ENCODE measurements at regions not wholly inside any gene's neighbourhood (a gene's known extent, or its start where the extent isn't known, plus 50 kb on each side); places are given as distances from the start of the nearest gene placed in this dataset.

- Histone ChIP-seq H3K9me3 (peaks cover 0 to 4% (median 0%) of the 10 kb centered on the region in 12 donors), H3K27me3 (peaks cover 0 to 22% (median 0%) of the 10 kb centered on the region in 9 donors), H3K4me3 (no peak overlapping the region), H3K36me3 (no peaks in the 10 kb centered on the region), H3K27ac (no peak overlapping the region), H3K4me1 (no peaks in the 10 kb centered on the region)
- no peak for DNase-seq
- intact Hi-C loops (cut with DNase I): no loop called here
- WGBS, 4 donors: 86 to 91% (median 88%) methylated on average over 16 of the region's 16 CpGs
- no peak for ATAC-seq
- TF ChIP-seq CTCF (IDR thresholded peaks at IDR 0.05): no peak
- TF ChIP-seq POLR2A (IDR thresholded peaks at IDR 0.05): no peak
Observed at GRCh38 chr18:77879829-77880228, 630.2 kb downstream of the GALR1 start.

GRCh38 chr18:77884454-77884853, 634.8 kb downstream of the GALR1 start:
- H3K36me3 ChIP-seq: no peaks in the 10 kb centered on the region
- ATAC-seq (no peak), DNase-seq (no peak)
- TF ChIP-seq CTCF (IDR thresholded peaks at IDR 0.05): no peak
- TF ChIP-seq POLR2A (IDR thresholded peaks at IDR 0.05): no peak
- no peaks in the 10 kb centered on the region for H3K4me1 ChIP-seq
- 79 to 90% (median 86%) methylated on average over 5 of the region's 5 CpGs for WGBS, 4 donors
- H3K9me3 ChIP-seq: peaks cover 0 to 4% (median 0%) of the 10 kb centered on the region in 12 donors
- intact Hi-C loops (cut with DNase I): no loop called here
- H3K27ac ChIP-seq: no peak overlapping the region
- no peak overlapping the region for H3K4me3 ChIP-seq
- H3K27me3 ChIP-seq: peaks cover 0 to 22% (median 0%) of the 10 kb centered on the region in 9 donors

DNA sequence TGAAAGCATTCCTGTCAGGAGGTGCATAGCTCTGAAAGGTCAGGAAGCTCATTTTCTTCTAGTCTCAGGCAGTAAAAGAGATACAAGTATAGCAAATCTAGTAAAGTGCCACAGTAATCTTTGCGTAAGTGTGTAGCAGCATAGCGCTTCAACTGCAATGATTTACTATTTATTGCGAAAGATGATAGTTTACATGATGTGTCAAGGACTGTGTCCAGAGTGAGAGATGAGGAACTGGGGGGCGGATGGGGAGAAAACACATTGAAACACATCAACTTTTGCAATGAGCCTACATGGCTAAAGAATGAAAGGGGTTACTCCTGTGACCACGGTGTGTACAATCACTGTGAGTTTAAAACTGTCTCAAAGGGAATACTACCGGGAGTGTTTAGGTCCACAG, 644.4 kb downstream of the GALR1 start:
- 85 to 92% (median 90%) methylated on average over 6 of the region's 6 CpGs for WGBS, 4 donors
- no peak overlapping the region for H3K27ac ChIP-seq
- H3K9me3 ChIP-seq: peaks cover 0 to 14% (median 2%) of the 10 kb centered on the region in 12 donors
- H3K4me1 ChIP-seq: no peaks in the 10 kb centered on the region
- TF ChIP-seq POLR2A (IDR thresholded peaks at IDR 0.05) (no peak), CTCF (IDR thresholded peaks at IDR 0.05) (no peak)
- ATAC-seq (no peak), DNase-seq (no peak)
- no peak overlapping the region for H3K4me3 ChIP-seq
- no peaks in the 10 kb centered on the region for H3K36me3 ChIP-seq
- intact Hi-C loops (cut with DNase I): no loop called here
- peaks cover 0 to 42% (median 10%) of the 10 kb centered on the region in 9 donors for H3K27me3 ChIP-seq

- H3K4me3 ChIP-seq: no peak overlapping the region
- no peak for TF ChIP-seq CTCF (IDR thresholded peaks at IDR 0.05)
- TF ChIP-seq POLR2A (IDR thresholded peaks at IDR 0.05): no peak
- 58 to 71% (median 61%) methylated on average over 6 of the region's 6 CpGs for WGBS, 4 donors
- H3K4me1 ChIP-seq: peaks cover 0 to 5% (median 4%) of the 10 kb centered on the region in 12 donors
- no peak for DNase-seq
- ATAC-seq: no peak
- H3K9me3 ChIP-seq: peaks cover 0 to 9% (median 2%) of the 10 kb centered on the region in 12 donors
- intact Hi-C loops (cut with DNase I): no loop called here
- no peak overlapping the region for H3K27ac ChIP-seq
- H3K27me3 ChIP-seq: peaks cover 0 to 42% (median 10%) of the 10 kb centered on the region in 9 donors
- no peaks in the 10 kb centered on the region for H3K36me3 ChIP-seq
Observed at GRCh38 chr18:77895250-77895649, 645.6 kb downstream of the GALR1 start.

All from heart left ventricle (tissue), 16 donors.